HepG2 (cell line): ENCODE measurements at regions not wholly inside any gene's neighbourhood (a gene's known extent, or its start where the extent isn't known, plus 50 kb on each side); places are given as distances from the start of the nearest gene placed in this dataset.

Experiments used
- ATAC-seq: fragments of 200-7000 bp; cut with Tn5 transposase; 3 replicates; pipeline ENCODE4 v1.9.1; 2020; ENCODE audit warnings: mild to moderate bottlenecking, moderate library complexity
- BruUV-seq: library from RNA; stranded (reverse); fragments of 400-500 nt; replicated peaks from 2 replicates; lab custom pipeline; 2021; lab: Mats Ljungman, UMichigan
- CTCF ChIA-PET: fragments of 300-600 bp; formaldehyde crosslinking; extraction: SDS; loops from one replicate; lab custom pipeline; 2021; ENCODE audit warnings: low total read pairs, inconsistent platforms, low intra/inter-chr PET ratio; lab: Yijun Ruan, JAX
- POLR2A ChIA-PET: fragments of 350-600 bp; sonication (Branson Sonifier 250); formaldehyde crosslinking; loops from one replicate; lab custom pipeline; 2020; ENCODE audit warnings: antibody characterized with exemption, inconsistent platforms; lab: Yijun Ruan, JAX
- DNase-seq: peaks from one replicate; pipeline ENCODE4 v3.0.0-alpha.2; 2015; ENCODE audit warnings: low spot score
- FAIRE-seq: peaks from 3 replicates; lab custom pipeline; 2011; peaks lifted over from hg19 to GRCh38; lab: Jason Lieb, UNC
- H2AFZ ChIP-seq: one replicate; pipeline ENCODE4 v1.6.1; 2011; ENCODE audit warnings: low read length, inconsistent platforms
- H3K27ac ChIP-seq: fragments of 300-600 bp; 3 replicates; pipeline ENCODE4 v1.8.0; 2011; ENCODE audit warnings: mixed run types, mild to moderate bottlenecking, mixed read lengths, low read length, inconsistent platforms; ENCODE audit not compliant: insufficient read depth; ENCODE audit errors: extremely low read length
- H3K27me3 ChIP-seq, 2 experiments: fragments of 200-600 bp in 1 of 2; 2 replicates in 1 of 2; 3 replicates in 1 of 2; pipeline versions ENCODE4 v1.6.0 to v1.8.0; 2011; ENCODE audit warnings: low read length in 2 of 2, mild to moderate bottlenecking in 2 of 2, moderate library complexity in 2 of 2, inconsistent platforms in 1 of 2; ENCODE audit not compliant: insufficient read depth in 2 of 2, control insufficient read depth in 1 of 2
- H3K36me3 ChIP-seq, 2 experiments: fragments of 200-600 bp in 1 of 2; replicated peaks in 1 of 2; 2 replicates in 1 of 2; 3 replicates in 1 of 2; pipeline versions ENCODE4 v1.5.1 to v1.8.0; 2011; ENCODE audit warnings: low read length in 2 of 2, inconsistent platforms in 1 of 2; ENCODE audit not compliant: insufficient read depth in 2 of 2, control insufficient read depth in 1 of 2
- H3K4me1 ChIP-seq: 2 replicates; pipeline ENCODE4 v1.5.1; 2012; ENCODE audit warnings: low read length, inconsistent platforms; ENCODE audit not compliant: insufficient read depth
- H3K4me2 ChIP-seq: 2 replicates; pipeline ENCODE4 v1.6.0; 2011; ENCODE audit warnings: low read depth, low read length, inconsistent platforms
- H3K4me3 ChIP-seq, 3 experiments: fragments of 200-600 bp in 1 of 3; sonication (generic), shearing (Covaris generic) in 1 of 3; replicated peaks in 1 of 3; 2 replicates each; pipeline ENCODE4 v1.5.1; 2011 to 2016; ENCODE audit warnings: low read length in 3 of 3, inconsistent platforms in 2 of 3, low read depth in 2 of 3, mild to moderate bottlenecking in 2 of 3, control low read depth in 1 of 3, mixed read lengths in 1 of 3; ENCODE audit not compliant: insufficient read depth in 1 of 3
- H3K79me2 ChIP-seq: one replicate; pipeline ENCODE4 v1.6.1; 2011; ENCODE audit warnings: low read length, inconsistent platforms; ENCODE audit not compliant: insufficient read depth
- H3K9ac ChIP-seq: 2 replicates; pipeline ENCODE4 v1.6.0; 2011; ENCODE audit warnings: mild to moderate bottlenecking, low read depth, low read length, inconsistent platforms; ENCODE audit not compliant: insufficient read depth
- H3K9me3 ChIP-seq: 2 replicates; pipeline ENCODE4 v1.5.1; 2012; ENCODE audit warnings: mild to moderate bottlenecking, low read length
- H4K20me1 ChIP-seq: 2 replicates; pipeline ENCODE4 v1.6.0; 2011; ENCODE audit warnings: inconsistent platforms, mild to moderate bottlenecking, low read length, moderate library complexity; ENCODE audit not compliant: insufficient read depth
- IRX3 ChIP-seq: sonication (generic); formaldehyde crosslinking; IDR thresholded peaks from 2 replicates; pipeline ENCODE4 v1.8.1; 2023; ENCODE audit warnings: mild to moderate bottlenecking, low read depth, missing genetic modification reagents, borderline replicate concordance
- MBNL3 ChIP-seq: fragments of 250-450 bp; sonication (Bioruptor Pico); conservative IDR thresholded peaks from 2 replicates; pipeline ENCODE4 v1.8.0; 2022; ENCODE audit warnings: mild to moderate bottlenecking, inconsistent platforms
- MED8 ChIP-seq: sonication (generic); formaldehyde crosslinking; IDR thresholded peaks from 2 replicates; pipeline ENCODE4 v1.8.1; 2023; ENCODE audit warnings: mild to moderate bottlenecking, missing genetic modification reagents; ENCODE audit not compliant: insufficient replicate concordance
- RELA ChIP-seq: sonication (generic); formaldehyde crosslinking; IDR thresholded peaks from 2 replicates; pipeline ENCODE4 v1.4.0; 2020; ENCODE audit warnings: missing genetic modification reagents
- RERE ChIP-seq: IDR thresholded peaks from 2 replicates; pipeline ENCODE4 v1.6.1; 2016; ENCODE audit warnings: low read depth, missing genetic modification reagents, missing compliant biosample characterization
- SP140L ChIP-seq: sonication (generic); formaldehyde crosslinking; IDR thresholded peaks from 2 replicates; pipeline ENCODE4 v1.4.0; 2020; ENCODE audit warnings: missing genetic modification reagents, borderline replicate concordance
- TMF1 ChIP-seq: sonication (generic); formaldehyde crosslinking; IDR thresholded peaks from 2 replicates; pipeline ENCODE4 v1.8.1; 2022; ENCODE audit warnings: low read depth, missing genetic modification reagents
- ZBTB4 ChIP-seq: sonication (generic); formaldehyde crosslinking; IDR thresholded peaks from 2 replicates; pipeline ENCODE4 v1.4.0; 2020; ENCODE audit warnings: missing genetic modification reagents, mild to moderate bottlenecking, borderline replicate concordance
- ZBTB7A ChIP-seq: sonication (generic); formaldehyde crosslinking; IDR thresholded peaks from 2 replicates; pipeline ENCODE4 v1.8.0; 2022; ENCODE audit warnings: mild to moderate bottlenecking, missing genetic modification reagents
- ZNF143 ChIP-seq: sonication (generic); formaldehyde crosslinking; IDR thresholded peaks from 2 replicates; pipeline ENCODE4 v1.4.0; 2020; ENCODE audit warnings: missing genetic modification reagents
- ZNF558 ChIP-seq: sonication (generic); formaldehyde crosslinking; IDR thresholded peaks from 2 replicates; pipeline ENCODE4 v1.9.0; 2022; ENCODE audit warnings: mild to moderate bottlenecking, missing genetic modification reagents, borderline replicate concordance
- ZNF768 ChIP-seq: sonication (generic); formaldehyde crosslinking; IDR thresholded peaks from 2 replicates; pipeline ENCODE4 v1.4.0; 2020; ENCODE audit warnings: missing genetic modification reagents
- ZNF784 ChIP-seq: sonication (generic); formaldehyde crosslinking; IDR thresholded peaks from 2 replicates; pipeline ENCODE4 v1.5.1; 2020; ENCODE audit warnings: missing genetic modification reagents, mild to moderate bottlenecking, borderline replicate concordance
- WGBS: methylation state at CpG from one replicate; pipeline ENCODE4 v1.1.6; 2017; ENCODE audit warnings: low lambda C conversion rate; 5-methylcytosine and 5-hydroxymethylcytosine counted together
- in situ Hi-C: cut with HindIII; loops from 2 replicates; pipeline ENCODE4 v1.10.0; 2017; ENCODE audit warnings: low pct_unique_long_range_greater_than_20kb; ENCODE audit not compliant: extremely low pct_ligation_motif_present
- intact Hi-C: fragments of 100-400 bp; cut with micrococcal nuclease; formaldehyde crosslinking; loops from one replicate; pipeline ENCODE4 v1.10.0; 2022; ENCODE audit not compliant: unreplicated experiment

GRCh38 chr6:140201787-140202458, 827.5 kb upstream of the CITED2 start:
- ChIA-PET POLR2A (no interaction called here), CTCF (no interaction called here)
- intact Hi-C loops = no loop called here
- no peaks in the 10 kb centered on the region for H3K27me3 ChIP-seq
- H3K4me2 ChIP-seq = no peak overlapping the region
- H3K4me3 ChIP-seq = no peak overlapping the region
- H3K36me3 ChIP-seq = no peaks in the 10 kb centered on the region
- peaks cover 25% of the 10 kb centered on the region for H3K9me3 ChIP-seq
- no peak overlapping the region for H3K27ac ChIP-seq
- no peak overlapping the region for H3K9ac ChIP-seq
- FAIRE-seq (no peak), DNase-seq (no peak), ATAC-seq (no peak)
- 8% methylated on average over 1 of the region's 1 CpG for WGBS
- H4K20me1 ChIP-seq = no peaks in the 10 kb centered on the region
- H3K4me1 ChIP-seq = no peaks in the 10 kb centered on the region
- H3K79me2 ChIP-seq = no peaks in the 10 kb centered on the region
- H2AFZ ChIP-seq = no peak overlapping the region
- BruUV-seq = no TSS peak
- in situ Hi-C loops = no loop called here
- no peak for TF ChIP-seq ZNF143 (CRISPR knock-in tag)
- TF ChIP-seq RERE = no peak
- TF ChIP-seq ZBTB4 (CRISPR knock-in tag) = no peak
- no peak for TF ChIP-seq SP140L (CRISPR knock-in tag)
- no peak for TF ChIP-seq IRX3 (CRISPR knock-in tag)
- TF ChIP-seq MBNL3 (CRISPR knock-in tag) = no peak
- no peak for TF ChIP-seq RELA (CRISPR knock-in tag)
- no peak for TF ChIP-seq ZNF768
- no peak for TF ChIP-seq ZNF784 (CRISPR knock-in tag)
- no peak for TF ChIP-seq MED8 (CRISPR knock-in tag)
- no peak for TF ChIP-seq ZBTB7A (CRISPR knock-in tag)
- no peak for TF ChIP-seq TMF1 (CRISPR knock-in tag)
- TF ChIP-seq ZNF558 = no peak
